Fibroblast of lung (primary cell): ENCODE measurements at regions not wholly inside any gene's neighbourhood (a gene's known extent, or its start where the extent isn't known, plus 50 kb on each side); places are given as distances from the start of the nearest gene placed in this dataset.

ENCODE experiments used
- DNase-seq, 2 donors: peaks; one replicate each; pipeline versions ENCODE4 v3.0.0 to v3.0.0-alpha.2; 2010; ENCODE audit warnings: low read depth in 2 of 2
- H2AFZ ChIP-seq: 2 replicates; pipeline ENCODE4 v1.5.1; 2012; ENCODE audit warnings: low read length, control low read depth, inconsistent platforms
- H3K27ac ChIP-seq: 2 replicates; pipeline ENCODE4 v1.5.1; 2011; ENCODE audit warnings: low read length, control low read depth; ENCODE audit not compliant: insufficient read depth
- H3K27me3 ChIP-seq: 2 replicates; pipeline ENCODE4 v1.5.1; 2011; ENCODE audit warnings: mild to moderate bottlenecking, low read length; ENCODE audit not compliant: control insufficient read depth, insufficient read depth
- H3K36me3 ChIP-seq: 2 replicates; pipeline ENCODE4 v1.5.1; 2011; ENCODE audit warnings: low read length; ENCODE audit not compliant: control insufficient read depth, insufficient read depth
- H3K4me1 ChIP-seq: 2 replicates; pipeline ENCODE4 v1.5.1; 2011; ENCODE audit warnings: low read length; ENCODE audit not compliant: control insufficient read depth, insufficient read depth; ENCODE audit errors: extremely low read depth
- H3K4me2 ChIP-seq: 2 replicates; pipeline ENCODE4 v1.5.1; 2011; ENCODE audit warnings: low read length, control low read depth; ENCODE audit not compliant: insufficient read depth; ENCODE audit errors: extremely low read depth
- H3K4me3 ChIP-seq, 4 experiments: fragments of 200-600 bp in 1 of 4; sonication (generic) in 1 of 4; replicated peaks in 1 of 4; 2 replicates each; pipeline ENCODE4 v1.5.1; 2011 to 2016; ENCODE audit warnings: low read length in 4 of 4, low read depth in 3 of 4, mild to moderate bottlenecking in 3 of 4, control low read depth in 2 of 4, inconsistent platforms in 1 of 4, mixed read lengths in 1 of 4; ENCODE audit not compliant: insufficient read depth in 1 of 4; ENCODE audit errors: control extremely low read depth in 1 of 4
- H3K79me2 ChIP-seq: 2 replicates; pipeline ENCODE4 v1.5.1; 2012; ENCODE audit warnings: mild to moderate bottlenecking, low read length, inconsistent platforms; ENCODE audit not compliant: control insufficient read depth, insufficient read depth
- H3K9ac ChIP-seq: 2 replicates; pipeline ENCODE4 v1.5.1; 2011; ENCODE audit warnings: mild to moderate bottlenecking, low read length, control low read depth; ENCODE audit not compliant: insufficient read depth
- H3K9me3 ChIP-seq: 2 replicates; pipeline ENCODE4 v1.5.1; 2012; ENCODE audit warnings: low read depth, low read length; ENCODE audit not compliant: control insufficient read depth, insufficient read depth
- H4K20me1 ChIP-seq: 2 replicates; pipeline ENCODE4 v1.5.1; 2011; ENCODE audit warnings: low read length; ENCODE audit not compliant: control insufficient read depth, insufficient read depth; ENCODE audit errors: extremely low read depth
- EZH2 ChIP-seq: IDR thresholded peaks from 2 replicates; pipeline ENCODE4 v1.5.1; 2012; ENCODE audit warnings: low read length, control low read depth, mild to moderate bottlenecking; ENCODE audit errors: missing control alignments
- TF ChIP-seq, protein P1 (sequence below), 2 donors: IDR thresholded peaks in 1 of 2; conservative IDR thresholded peaks in 1 of 2; 1 replicate in 1 of 2; 2 replicates in 1 of 2; pipeline ENCODE4 v1.5.1; 2011 to 2012; ENCODE audit warnings: low read length in 2 of 2, control low read depth in 1 of 2, inconsistent platforms in 1 of 2, low read depth in 1 of 2, mild to moderate bottlenecking in 1 of 2

DNA sequence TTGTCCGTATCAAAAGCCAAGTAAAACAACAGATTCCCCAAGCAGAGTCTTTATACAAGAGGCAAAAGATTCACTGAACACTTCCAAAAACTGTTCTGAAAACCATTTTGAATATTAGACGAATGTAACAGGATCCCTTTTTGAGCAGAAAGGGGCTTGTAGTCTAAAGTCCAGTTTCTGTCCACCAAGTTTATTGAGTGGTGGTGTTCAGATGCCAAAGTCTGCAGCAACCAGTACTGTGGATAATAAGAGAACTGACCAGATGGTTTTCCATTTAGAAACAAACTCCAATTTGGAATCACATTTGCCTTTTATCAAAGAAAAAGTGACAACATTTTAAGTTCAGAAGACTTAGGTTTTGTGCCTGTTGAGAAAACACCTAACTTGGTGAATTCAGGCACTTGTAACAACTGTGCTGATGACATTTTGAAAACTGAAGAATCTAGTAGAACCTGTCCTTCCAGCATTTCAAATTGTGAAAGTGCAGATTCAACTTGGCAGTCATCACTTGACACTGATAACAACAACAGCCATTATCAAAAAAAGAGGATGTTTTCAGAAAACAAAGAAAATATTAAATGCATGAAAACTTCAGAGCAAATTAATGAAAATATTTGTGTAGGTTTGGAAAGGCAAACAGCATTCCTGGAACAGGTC lies 217.1 kb downstream of the CSNK2A3 start:
- no peak for DNase-seq
- Histone ChIP-seq H3K36me3 (no peaks in the 10 kb centered on the region), H3K79me2 (no peaks in the 10 kb centered on the region), H3K9me3 (no peaks in the 10 kb centered on the region), H3K9ac (no peak overlapping the region), H3K27ac (no peak overlapping the region), H3K4me2 (no peak overlapping the region), H2AFZ (no peak overlapping the region), H3K27me3 (no peaks in the 10 kb centered on the region), H3K4me3 (no peak overlapping the region), H4K20me1 (no peaks in the 10 kb centered on the region), H3K4me1 (no peaks in the 10 kb centered on the region)
- TF ChIP-seq EZH2, result no peak
- TF ChIP-seq, protein P1, sequence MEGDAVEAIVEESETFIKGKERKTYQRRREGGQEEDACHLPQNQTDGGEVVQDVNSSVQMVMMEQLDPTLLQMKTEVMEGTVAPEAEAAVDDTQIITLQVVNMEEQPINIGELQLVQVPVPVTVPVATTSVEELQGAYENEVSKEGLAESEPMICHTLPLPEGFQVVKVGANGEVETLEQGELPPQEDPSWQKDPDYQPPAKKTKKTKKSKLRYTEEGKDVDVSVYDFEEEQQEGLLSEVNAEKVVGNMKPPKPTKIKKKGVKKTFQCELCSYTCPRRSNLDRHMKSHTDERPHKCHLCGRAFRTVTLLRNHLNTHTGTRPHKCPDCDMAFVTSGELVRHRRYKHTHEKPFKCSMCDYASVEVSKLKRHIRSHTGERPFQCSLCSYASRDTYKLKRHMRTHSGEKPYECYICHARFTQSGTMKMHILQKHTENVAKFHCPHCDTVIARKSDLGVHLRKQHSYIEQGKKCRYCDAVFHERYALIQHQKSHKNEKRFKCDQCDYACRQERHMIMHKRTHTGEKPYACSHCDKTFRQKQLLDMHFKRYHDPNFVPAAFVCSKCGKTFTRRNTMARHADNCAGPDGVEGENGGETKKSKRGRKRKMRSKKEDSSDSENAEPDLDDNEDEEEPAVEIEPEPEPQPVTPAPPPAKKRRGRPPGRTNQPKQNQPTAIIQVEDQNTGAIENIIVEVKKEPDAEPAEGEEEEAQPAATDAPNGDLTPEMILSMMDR (conservative IDR thresholded peaks at IDR 0.05 in 1 of 2, IDR thresholded peaks at IDR 0.05 in 1 of 2; ENCODE audit: low read depth in 1 of 2, low read length in 2 of 2), result no peak

DNA sequence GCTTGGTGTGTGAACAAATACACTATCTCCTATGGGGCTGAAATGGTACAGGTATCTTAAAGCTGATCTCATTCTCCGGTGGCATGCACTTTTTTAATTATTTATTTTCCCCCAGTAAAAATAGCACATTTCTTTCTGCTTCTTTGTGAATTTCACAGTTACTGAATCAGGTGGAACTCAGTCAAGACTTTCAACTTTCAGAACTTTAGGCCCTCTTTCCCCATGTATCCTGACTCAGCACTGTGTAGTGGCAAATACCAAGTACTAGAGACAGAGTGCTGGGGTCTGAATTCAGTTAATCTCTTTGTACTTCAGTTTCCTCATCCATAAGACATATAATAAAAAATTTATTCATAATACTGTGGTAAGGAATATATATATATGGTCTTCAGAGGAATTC lies 223.9 kb downstream of the CSNK2A3 start:
- no peaks in the 10 kb centered on the region for H3K4me1 ChIP-seq
- DNase-seq, result no peak
- H3K9me3 ChIP-seq, result no peaks in the 10 kb centered on the region
- no peaks in the 10 kb centered on the region for H3K27me3 ChIP-seq
- no peaks in the 10 kb centered on the region for H3K79me2 ChIP-seq
- H2AFZ ChIP-seq, result no peak overlapping the region
- H3K9ac ChIP-seq, result no peak overlapping the region
- H3K4me3 ChIP-seq, result no peak overlapping the region
- no peak overlapping the region for H3K4me2 ChIP-seq
- TF ChIP-seq, protein P1 (conservative IDR thresholded peaks at IDR 0.05 in 1 of 2, IDR thresholded peaks at IDR 0.05 in 1 of 2; ENCODE audit: low read depth in 1 of 2, low read length in 2 of 2), result no peak
- TF ChIP-seq EZH2, result no peak
- no peaks in the 10 kb centered on the region for H4K20me1 ChIP-seq
- no peak overlapping the region for H3K27ac ChIP-seq
- no peaks in the 10 kb centered on the region for H3K36me3 ChIP-seq

DNA sequence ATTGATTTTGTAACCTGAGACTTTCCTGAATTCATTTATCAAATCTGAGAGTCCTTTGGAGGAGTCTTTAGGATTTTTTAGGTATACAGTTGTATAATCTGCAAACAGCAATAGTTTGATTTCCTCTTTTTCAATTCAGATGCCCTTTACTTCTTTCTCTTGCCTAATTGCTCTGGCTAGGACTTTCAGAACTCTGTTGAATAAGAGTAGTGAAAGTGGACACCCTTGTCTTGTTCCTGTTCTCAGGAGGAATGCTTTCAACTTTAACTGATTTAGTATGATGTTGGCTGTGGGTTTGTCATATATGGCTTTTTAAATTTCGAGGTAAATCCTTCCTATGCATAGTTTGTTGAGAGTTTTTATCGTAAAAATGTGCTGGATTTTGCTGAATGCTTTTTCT lies 227.4 kb downstream of the CSNK2A3 start:
- no peak for DNase-seq
- Histone ChIP-seq H3K79me2 (no peaks in the 10 kb centered on the region), H3K9me3 (no peaks in the 10 kb centered on the region), H3K27me3 (peaks cover 2% of the 10 kb centered on the region), H3K9ac (no peak overlapping the region), H3K4me3 (no peak overlapping the region), H4K20me1 (no peaks in the 10 kb centered on the region), H3K4me2 (no peak overlapping the region), H3K27ac (no peak overlapping the region), H2AFZ (no peak overlapping the region), H3K4me1 (no peaks in the 10 kb centered on the region), H3K36me3 (no peaks in the 10 kb centered on the region)
- no peak for TF ChIP-seq EZH2
- TF ChIP-seq, protein P1 (conservative IDR thresholded peaks at IDR 0.05 in 1 of 2, IDR thresholded peaks at IDR 0.05 in 1 of 2; ENCODE audit: low read depth in 1 of 2, low read length in 2 of 2), result no peak
